B cell (primary cell): ENCODE measurements at regions not wholly inside any gene's neighbourhood (a gene's known extent, or its start where the extent isn't known, plus 50 kb on each side); places are given as distances from the start of the nearest gene placed in this dataset.

Experiments used
- ATAC-seq: fragments of 200-7000 bp; cut with Tn5 transposase; one replicate; pipeline ENCODE4 v1.10.0; 2021; ENCODE audit warnings: low read depth, mild to moderate bottlenecking, moderate number of reproducible peaks, moderate library complexity
- CTCF ChIA-PET: fragments of 350-600 bp; sonication (Branson Sonifier 250); formaldehyde crosslinking; loops from one replicate; lab custom pipeline; 2021; ENCODE audit warnings: antibody characterized with exemption, inconsistent platforms; lab: Charles Lee
- POLR2A ChIA-PET: fragments of 350-600 bp; sonication (Branson Sonifier 250); formaldehyde crosslinking; loops from one replicate; lab custom pipeline; 2021; ENCODE audit warnings: antibody characterized with exemption; lab: Charles Lee
- DNase-seq: peaks from one replicate; pipeline ENCODE4 v3.0.0; 2013
- H2AFZ ChIP-seq: 2 replicates; pipeline ENCODE4 v1.6.1; 2012; ENCODE audit warnings: mild to moderate bottlenecking, low read depth, low read length; ENCODE audit not compliant: insufficient read depth, poor library complexity, severe bottlenecking
- H3K27ac ChIP-seq, 2 donors: 1 replicate in 1 of 2; 2 replicates in 1 of 2; pipeline ENCODE4 v1.5.1; 2012 to 2013; ENCODE audit warnings: low read length in 2 of 2, mild to moderate bottlenecking in 2 of 2, moderate library complexity in 1 of 2
- H3K27me3 ChIP-seq, 4 experiments: fragments of 200-600 bp in 1 of 4; sonication (generic) in 1 of 4; replicated peaks in 1 of 4; 1 replicate in 2 of 4; 2 replicates in 2 of 4; pipeline versions ENCODE4 v1.6.1 to v1.7.0; 2013 to 2016; ENCODE audit warnings: low read length in 3 of 4, mild to moderate bottlenecking in 2 of 4, mixed read lengths in 1 of 4, moderate library complexity in 1 of 4; ENCODE audit not compliant: insufficient read depth in 4 of 4, control insufficient read depth in 3 of 4; ENCODE audit errors: control extremely low read depth in 1 of 4
- H3K36me3 ChIP-seq, 2 experiments: replicated peaks in 1 of 2; 1 replicate in 1 of 2; 2 replicates in 1 of 2; pipeline versions ENCODE4 v1.6.1 to v1.7.1; 2013; ENCODE audit warnings: low read length in 1 of 2; ENCODE audit not compliant: insufficient read depth in 2 of 2, control insufficient read depth in 1 of 2; ENCODE audit errors: control extremely low read depth in 1 of 2, extremely low read depth in 1 of 2
- H3K4me1 ChIP-seq, 2 donors: fragments of 200-600 bp in 1 of 2; sonication (generic) in 1 of 2; 1 replicate in 1 of 2; 2 replicates in 1 of 2; pipeline versions ENCODE4 v1.5.1 to v1.6.1; 2013 to 2017; ENCODE audit warnings: low read length in 2 of 2; ENCODE audit not compliant: control insufficient read depth in 2 of 2, insufficient read depth in 2 of 2
- H3K4me2 ChIP-seq: replicated peaks from 2 replicates; pipeline ENCODE3; 2012; ENCODE audit warnings: mild to moderate bottlenecking, low read depth, low read length; ENCODE audit not compliant: poor library complexity, severe bottlenecking
- H3K4me3 ChIP-seq, 5 experiments: fragments of 200-600 bp in 1 of 5; sonication (generic) in 1 of 5; 1 replicate in 3 of 5; 2 replicates in 2 of 5; pipeline versions ENCODE4 v1.5.1 to v1.7.0; 2011 to 2016; ENCODE audit warnings: low read length in 4 of 5, mild to moderate bottlenecking in 4 of 5, low read depth in 2 of 5, control low read depth in 1 of 5, moderate library complexity in 1 of 5; ENCODE audit not compliant: insufficient read depth in 1 of 5; ENCODE audit errors: control extremely low read depth in 1 of 5, extremely low read depth in 1 of 5
- H3K79me2 ChIP-seq: fragments of 200-600 bp; sonication (generic); one replicate; pipeline ENCODE4 v1.6.0; 2016; ENCODE audit warnings: low read length; ENCODE audit not compliant: control insufficient read depth, insufficient read depth
- H3K9ac ChIP-seq: fragments of 200-600 bp; sonication (generic); 2 replicates; pipeline ENCODE4 v1.6.1; 2017; ENCODE audit warnings: mild to moderate bottlenecking, low read length, moderate library complexity
- H3K9me3 ChIP-seq, 3 donors: one replicate each; pipeline versions ENCODE4 v1.6.1 to v1.7.1; 2013; ENCODE audit warnings: low read length in 2 of 3; ENCODE audit not compliant: control insufficient read depth in 2 of 3, insufficient read depth in 1 of 3; ENCODE audit errors: control extremely low read depth in 1 of 3
- H4K20me1 ChIP-seq: 2 replicates; pipeline ENCODE4 v1.6.0; 2012; ENCODE audit warnings: mild to moderate bottlenecking, low read length; ENCODE audit not compliant: insufficient read depth, control insufficient read depth, poor library complexity, severe bottlenecking
- H3K27ac Mint-ChIP-seq: one replicate; pipeline ENCODE4 v1.8.0; 2021; ENCODE audit warnings: mixed read lengths
- H3K27me3 Mint-ChIP-seq: one replicate; pipeline ENCODE4 v1.8.0; 2021; ENCODE audit warnings: mixed read lengths
- H3K4me1 Mint-ChIP-seq: one replicate; pipeline ENCODE4 v1.8.0; 2021; ENCODE audit warnings: mixed read lengths
- H3K4me3 Mint-ChIP-seq: one replicate; pipeline ENCODE4 v1.8.0; 2021; ENCODE audit warnings: mixed read lengths
- H3K9me3 Mint-ChIP-seq: one replicate; pipeline ENCODE4 v1.8.0; 2022; ENCODE audit warnings: mixed read lengths; ENCODE audit not compliant: insufficient read depth
- EZH2 ChIP-seq: IDR thresholded peaks from 2 replicates; pipeline ENCODE4 v1.6.1; 2012; ENCODE audit warnings: borderline replicate concordance, low read depth, mild to moderate bottlenecking, moderate library complexity, low read length; ENCODE audit not compliant: insufficient read depth, poor library complexity, severe bottlenecking
- WGBS: methylation state at CpG from one replicate; pipeline ENCODE4 v1.1.5; 2013; ENCODE audit warnings: missing lambda C conversion rate; ENCODE audit not compliant: insufficient coverage; 5-methylcytosine and 5-hydroxymethylcytosine counted together
- intact Hi-C: fragments of 100-400 bp; cut with micrococcal nuclease; formaldehyde crosslinking; loops from one replicate; pipeline ENCODE4 v1.10.0; 2022
- TF ChIP-seq, protein P1 (sequence below): fragments of 200-600 bp; IDR thresholded peaks from one replicate; pipeline ENCODE4 v1.8.0; 2022; ENCODE audit warnings: antibody characterized with exemption, mild to moderate bottlenecking

GRCh38 chr11:114953039-114953438 is 274.7 kb downstream of the NXPE2 start:
- Histone ChIP-seq H4K20me1 (no peaks in the 10 kb centered on the region), H3K4me1 (no peaks in the 10 kb centered on the region), H2AFZ (no peak overlapping the region), H3K4me2 (no peak overlapping the region), H3K9ac (no peak overlapping the region), H3K79me2 (no peaks in the 10 kb centered on the region), H3K9me3 (peaks cover 0 to 5% (median 0%) of the 10 kb centered on the region in 3 donors), H3K27me3 (no peaks in the 10 kb centered on the region), H3K27ac (no peak overlapping the region), H3K4me3 (no peak overlapping the region), H3K36me3 (no peaks in the 10 kb centered on the region)
- DNase-seq (no peak), ATAC-seq (no peak)
- Mint-ChIP-seq H3K4me3 (no peak overlapping the region), H3K4me1 (no peaks in the 10 kb centered on the region), H3K9me3 (no peaks in the 10 kb centered on the region), H3K27ac (no peak overlapping the region), H3K27me3 (no peaks in the 10 kb centered on the region)
- no CpG with 5 or more reads among the region's 1 CpG for WGBS
- intact Hi-C loops, result no loop called here
- no peak for TF ChIP-seq EZH2
- TF ChIP-seq, protein P1, sequence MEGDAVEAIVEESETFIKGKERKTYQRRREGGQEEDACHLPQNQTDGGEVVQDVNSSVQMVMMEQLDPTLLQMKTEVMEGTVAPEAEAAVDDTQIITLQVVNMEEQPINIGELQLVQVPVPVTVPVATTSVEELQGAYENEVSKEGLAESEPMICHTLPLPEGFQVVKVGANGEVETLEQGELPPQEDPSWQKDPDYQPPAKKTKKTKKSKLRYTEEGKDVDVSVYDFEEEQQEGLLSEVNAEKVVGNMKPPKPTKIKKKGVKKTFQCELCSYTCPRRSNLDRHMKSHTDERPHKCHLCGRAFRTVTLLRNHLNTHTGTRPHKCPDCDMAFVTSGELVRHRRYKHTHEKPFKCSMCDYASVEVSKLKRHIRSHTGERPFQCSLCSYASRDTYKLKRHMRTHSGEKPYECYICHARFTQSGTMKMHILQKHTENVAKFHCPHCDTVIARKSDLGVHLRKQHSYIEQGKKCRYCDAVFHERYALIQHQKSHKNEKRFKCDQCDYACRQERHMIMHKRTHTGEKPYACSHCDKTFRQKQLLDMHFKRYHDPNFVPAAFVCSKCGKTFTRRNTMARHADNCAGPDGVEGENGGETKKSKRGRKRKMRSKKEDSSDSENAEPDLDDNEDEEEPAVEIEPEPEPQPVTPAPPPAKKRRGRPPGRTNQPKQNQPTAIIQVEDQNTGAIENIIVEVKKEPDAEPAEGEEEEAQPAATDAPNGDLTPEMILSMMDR, result no peak
- ChIA-PET CTCF (no interaction called here), POLR2A (no interaction called here)

- intact Hi-C loops, result no loop called here
- no peaks in the 10 kb centered on the region for H3K27me3 Mint-ChIP-seq
Observed at GRCh38 chr11:114955923-114956322, 277.6 kb downstream of the NXPE2 start.

More at GRCh38 chr11:114955923-114956322, 277.6 kb downstream of the NXPE2 start:
- H3K79me2 ChIP-seq, result no peaks in the 10 kb centered on the region
- no peaks in the 10 kb centered on the region for H3K4me1 Mint-ChIP-seq
- H3K9me3 Mint-ChIP-seq, result no peaks in the 10 kb centered on the region
- ChIA-PET CTCF (no interaction called here), POLR2A (no interaction called here)
- H3K27me3 ChIP-seq, result no peaks in the 10 kb centered on the region
- H3K4me1 ChIP-seq, result no peaks in the 10 kb centered on the region
- ATAC-seq (no peak), DNase-seq (no peak)
- no peaks in the 10 kb centered on the region for H4K20me1 ChIP-seq
- H3K36me3 ChIP-seq, result no peaks in the 10 kb centered on the region
- H3K9me3 ChIP-seq, result peaks cover 0 to 10% (median 0%) of the 10 kb centered on the region in 3 donors
- H3K9ac ChIP-seq, result no peak overlapping the region
- no peak overlapping the region for H3K4me3 Mint-ChIP-seq
- no peak overlapping the region for H3K4me3 ChIP-seq
- TF ChIP-seq, protein P1, result no peak
- TF ChIP-seq EZH2, result no peak
- WGBS, result 60% methylated on average over 1 of the region's 1 CpG
- no peak overlapping the region for H3K27ac Mint-ChIP-seq
- H2AFZ ChIP-seq, result no peak overlapping the region
- no peak overlapping the region for H3K27ac ChIP-seq
- no peak overlapping the region for H3K4me2 ChIP-seq
